ENCODE measurements at regions not wholly inside any gene's neighbourhood (a gene's known extent, or its start where the extent isn't known, plus 50 kb on each side); places are given as distances from the start of the nearest gene placed in this dataset.

GRCh38 chr2:66327066-66327740, 107.7 kb upstream of the MEIS1 start:
- TF ChIP-seq CTCF (conservative IDR thresholded peaks at IDR 0.05) (no peak), ZFX (IDR thresholded peaks at IDR 0.05) (no peak)

GRCh38 chr2:66324909-66325528, 109.9 kb upstream of the MEIS1 start:
- no peak overlapping the region for H3K27ac ChIP-seq
- TF ChIP-seq ZFX (IDR thresholded peaks at IDR 0.05), result no peak
- no peak for TF ChIP-seq CTCF (conservative IDR thresholded peaks at IDR 0.05)

More at GRCh38 chr2:66327066-66327740, 107.7 kb upstream of the MEIS1 start:
- H3K27ac ChIP-seq, result no peak overlapping the region

GRCh38 chr2:66324356-66324755, 110.6 kb upstream of the MEIS1 start:
- no peak overlapping the region for H3K27ac ChIP-seq
- no peak for TF ChIP-seq CTCF (conservative IDR thresholded peaks at IDR 0.05)
- TF ChIP-seq ZFX (IDR thresholded peaks at IDR 0.05), result no peak

- TF ChIP-seq ZFX (IDR thresholded peaks at IDR 0.05), result no peak
- TF ChIP-seq CTCF (conservative IDR thresholded peaks at IDR 0.05), result no peak
- H3K27ac ChIP-seq, result no peak overlapping the region
These were observed 111.5 kb upstream of the MEIS1 start for GRCh38 chr2:66323406-66323805.

GRCh38 chr2:66322506-66323260, 112.2 kb upstream of the MEIS1 start:
- TF ChIP-seq CTCF (conservative IDR thresholded peaks at IDR 0.05) (no peak), ZFX (IDR thresholded peaks at IDR 0.05) (no peak)
- no peak overlapping the region for H3K27ac ChIP-seq

- TF ChIP-seq CTCF (conservative IDR thresholded peaks at IDR 0.05), result no peak
- TF ChIP-seq ZFX (IDR thresholded peaks at IDR 0.05), result no peak
- no peak overlapping the region for H3K27ac ChIP-seq
These were observed 116.8 kb upstream of the MEIS1 start for GRCh38 chr2:66318009-66318561.

Data from C4-2B (cell line).